HG03196 (cell line): ENCODE measurements at regions not wholly inside any gene's neighbourhood (a gene's known extent, or its start where the extent isn't known, plus 50 kb on each side); places are given as distances from the start of the nearest gene placed in this dataset.
"Not testable (repeated sequence)": the region's sequence is repeated elsewhere in the genome, so short reads cannot be mapped to it uniquely, and the experiment has no call there.

Experiments
- ATAC-seq: cut with Tn5 transposase; IDR thresholded peaks from one replicate; pipeline ENCODE4 v1.9.1; 2021; ENCODE audit not compliant: unreplicated experiment

- ATAC-seq: no peak
These were observed 257.9 kb upstream of the ALCAM start for GRCh38 chr3:105108823-105109222.

- ATAC-seq: no peak
These were observed 247.8 kb upstream of the ALCAM start for GRCh38 chr3:105118905-105119304.

DNA sequence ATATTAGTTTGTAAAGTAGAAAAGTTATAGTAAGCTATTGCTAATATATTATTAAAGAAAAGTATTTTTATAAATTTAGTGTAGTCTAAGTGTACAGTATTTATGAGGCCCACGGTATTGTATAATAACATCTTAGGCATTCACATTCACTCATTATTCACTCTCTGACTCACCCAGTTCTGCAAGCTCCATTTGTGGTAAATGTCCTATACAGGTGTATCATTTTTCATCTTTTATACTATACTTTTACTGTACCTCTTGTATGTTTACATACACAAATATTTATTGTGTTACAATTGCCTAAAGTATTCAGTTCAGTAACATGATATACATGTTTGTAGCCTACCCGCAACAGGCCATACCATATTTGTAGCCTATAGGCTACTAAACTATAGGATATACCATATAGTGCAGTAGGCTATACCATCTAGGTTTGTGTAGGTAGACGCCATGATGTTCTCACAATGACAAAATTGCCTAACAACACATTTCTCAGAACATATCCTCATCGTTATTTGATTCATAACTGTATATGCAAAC, 246.8 kb upstream of the ALCAM start:
- no peak for ATAC-seq

DNA sequence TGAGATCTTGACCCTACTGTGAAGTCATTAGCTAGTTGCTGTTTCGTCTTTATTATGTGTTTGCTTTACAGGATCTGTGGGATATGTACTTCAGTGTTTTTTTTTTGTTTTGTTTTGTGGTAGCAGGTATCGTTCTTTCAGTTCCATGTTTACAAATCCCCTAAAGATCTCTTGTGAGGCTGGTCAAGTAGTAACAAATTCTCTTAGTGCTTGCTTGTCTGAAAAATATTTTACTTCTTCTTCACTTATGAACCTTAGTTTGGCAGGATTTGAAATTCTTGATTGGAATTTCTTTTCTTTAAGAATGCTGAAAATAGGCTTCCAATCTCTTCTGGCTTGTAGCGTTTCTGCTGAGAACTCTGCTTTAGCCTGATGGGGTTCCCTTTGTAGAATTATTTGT, 235.8 kb upstream of the ALCAM start:
- no peak for ATAC-seq

DNA sequence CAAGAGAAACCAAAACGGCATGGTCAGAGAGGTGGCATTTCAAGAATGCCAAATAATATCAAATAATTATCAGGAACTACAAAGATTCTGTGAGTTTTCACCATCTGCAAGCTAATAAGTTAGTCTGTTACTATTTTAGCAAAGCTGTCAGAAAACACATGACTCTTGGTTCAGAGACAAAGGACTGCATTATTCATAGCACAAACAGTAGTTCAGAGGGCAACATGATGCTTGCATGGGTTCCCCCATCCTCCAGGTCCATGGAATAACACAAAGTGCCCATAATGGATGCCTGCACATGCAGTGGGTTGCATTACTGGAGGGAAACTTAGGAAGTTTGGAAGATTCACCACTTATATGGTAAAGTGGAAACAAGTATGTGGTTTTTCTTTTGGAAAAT, 228.8 kb upstream of the ALCAM start:
- ATAC-seq: no peak

DNA sequence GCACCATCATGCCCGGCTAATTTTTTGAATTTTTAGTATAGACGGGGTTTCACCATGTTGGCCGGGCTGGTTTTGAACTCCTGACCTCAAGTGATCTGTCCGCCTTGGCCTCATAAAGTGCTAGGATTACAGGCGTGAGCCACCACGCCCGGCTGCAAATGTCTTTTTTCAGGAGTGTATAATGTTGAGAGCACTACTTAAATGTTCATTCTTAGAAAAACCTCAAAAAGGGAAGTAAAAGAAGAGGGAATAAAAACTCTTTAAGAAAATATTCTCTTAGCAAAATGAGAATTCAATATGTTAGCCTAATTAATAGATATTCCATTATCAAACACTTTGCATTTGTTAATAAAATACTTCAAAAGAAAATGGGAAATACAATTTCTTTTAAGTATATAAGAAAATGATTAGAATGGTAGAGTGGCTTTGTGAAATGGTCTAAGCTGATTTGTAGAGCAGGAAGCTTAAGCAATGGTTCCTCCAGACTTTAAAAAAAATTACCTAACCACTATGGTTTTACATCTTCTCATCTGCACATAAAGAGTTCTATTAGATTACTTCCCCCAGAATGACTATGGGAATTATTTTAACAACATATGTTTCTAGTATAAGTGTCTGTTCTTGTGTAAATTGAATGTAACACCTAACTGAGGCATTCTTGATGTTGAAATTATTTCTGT, 226.7 kb upstream of the ALCAM start:
- no peak for ATAC-seq

DNA sequence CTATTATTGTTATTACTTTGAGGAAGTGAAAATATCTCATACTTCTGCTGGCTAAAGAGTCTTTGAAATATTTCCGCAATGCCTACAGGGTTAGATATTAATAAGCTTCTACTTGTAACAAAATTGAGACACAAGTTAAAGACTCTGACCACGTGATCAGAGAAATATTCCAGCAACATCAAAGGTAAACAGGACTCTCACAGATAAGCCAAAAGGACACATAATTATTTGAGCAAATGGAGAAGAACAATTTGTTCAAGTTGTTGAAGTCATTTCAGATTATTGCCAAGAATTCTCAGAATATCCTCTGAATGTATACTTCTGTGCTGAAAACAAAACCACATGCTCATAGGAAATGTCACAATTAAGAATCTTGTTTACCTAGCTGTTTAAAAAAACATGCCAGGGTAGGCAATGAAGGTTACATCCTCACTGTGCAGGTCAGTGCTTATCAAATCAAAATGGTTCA, 225.8 kb upstream of the ALCAM start:
- ATAC-seq: no peak

DNA sequence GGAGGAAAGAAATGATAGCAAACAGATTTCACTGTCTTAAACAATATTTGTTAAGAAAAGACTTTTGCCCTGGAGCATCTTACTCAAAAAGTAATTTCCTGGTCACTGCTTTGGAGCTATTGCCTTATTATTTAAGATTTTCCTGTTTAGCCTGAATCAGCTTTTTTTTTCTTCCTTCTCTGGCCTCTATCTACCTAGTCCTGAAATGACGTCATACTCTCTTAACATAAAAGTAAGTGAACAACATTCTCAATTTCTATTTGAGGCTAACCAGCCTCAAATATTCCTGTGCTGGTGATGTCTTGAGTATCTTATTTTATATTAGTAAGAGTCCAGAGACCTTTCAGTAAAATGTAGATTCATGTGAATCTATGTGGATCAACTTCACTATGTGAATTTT, 221.9 kb upstream of the ALCAM start:
- no peak for ATAC-seq

GRCh38 chr3:105145511-105145910, 221.2 kb upstream of the ALCAM start:
- ATAC-seq: no peak

- ATAC-seq: not testable (repeated sequence)
These were observed 217.5 kb upstream of the ALCAM start for GRCh38 chr3:105149197-105149596.

- no peak for ATAC-seq
These were observed 213.7 kb upstream of the ALCAM start for GRCh38 chr3:105152987-105153386.

- ATAC-seq: no peak
These were observed 212.0 kb upstream of the ALCAM start for GRCh38 chr3:105154692-105155091.

DNA sequence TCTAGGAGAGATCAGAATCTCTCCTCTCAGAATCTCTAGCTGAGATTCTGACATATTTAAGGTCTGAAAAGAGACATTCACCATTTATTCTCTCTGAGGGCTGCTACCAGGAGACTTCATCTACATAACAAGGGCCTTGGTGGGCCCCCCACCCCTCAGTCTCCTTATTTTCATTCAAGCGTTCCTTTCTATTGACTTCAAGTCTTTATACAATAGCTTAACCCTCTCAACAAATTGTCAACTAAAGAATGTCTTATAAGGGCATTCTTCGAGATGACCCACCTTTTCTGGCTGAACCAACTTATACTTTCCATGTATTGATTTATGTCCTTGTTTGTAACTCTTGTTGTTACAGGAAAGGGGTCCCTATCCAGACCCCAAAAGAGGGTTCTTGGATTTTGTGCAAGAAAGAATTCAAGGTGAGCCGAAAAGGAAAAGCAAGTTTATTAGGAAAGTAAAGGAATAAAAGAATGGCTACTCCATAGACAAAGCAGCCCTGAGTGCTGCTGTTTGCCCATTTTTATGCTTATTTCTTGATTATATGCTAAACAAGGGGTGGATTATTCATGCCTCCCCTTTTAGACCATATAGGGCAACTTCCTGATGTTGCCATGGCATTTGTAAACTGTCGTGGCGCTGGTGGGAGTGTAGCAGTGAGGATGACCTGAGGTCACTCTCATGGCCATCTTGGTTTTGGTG, 209.5 kb upstream of the ALCAM start:
- no peak for ATAC-seq

GRCh38 chr3:105157766-105158085, 209.0 kb upstream of the ALCAM start:
- ATAC-seq: no peak

GRCh38 chr3:105158286-105158685, 208.4 kb upstream of the ALCAM start:
- no peak for ATAC-seq

DNA sequence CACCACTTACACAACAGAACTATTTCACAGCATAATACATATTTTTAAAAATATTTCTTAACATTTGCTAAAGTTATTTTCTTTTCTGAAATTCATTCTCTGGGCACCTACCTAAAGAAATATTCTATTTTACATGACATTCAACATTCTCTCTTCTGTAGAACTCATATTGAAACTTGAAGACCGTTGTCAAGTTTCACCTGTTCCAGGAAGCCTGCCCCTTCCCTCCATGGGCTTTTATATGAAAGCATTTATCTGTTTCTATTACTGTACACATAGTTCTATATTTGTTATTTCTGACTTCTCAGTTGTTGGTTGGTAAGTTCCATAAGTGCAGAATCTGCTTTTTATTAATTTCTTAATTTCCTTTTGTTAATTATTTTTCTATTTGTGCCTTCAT, 204.3 kb upstream of the ALCAM start:
- ATAC-seq: no peak

- ATAC-seq: no peak
These were observed 199.8 kb upstream of the ALCAM start for GRCh38 chr3:105166893-105167292.

- no peak for ATAC-seq
These were observed 196.3 kb upstream of the ALCAM start for GRCh38 chr3:105170423-105170822.

GRCh38 chr3:105174017-105174615, 192.6 kb upstream of the ALCAM start:
- ATAC-seq: no peak

DNA sequence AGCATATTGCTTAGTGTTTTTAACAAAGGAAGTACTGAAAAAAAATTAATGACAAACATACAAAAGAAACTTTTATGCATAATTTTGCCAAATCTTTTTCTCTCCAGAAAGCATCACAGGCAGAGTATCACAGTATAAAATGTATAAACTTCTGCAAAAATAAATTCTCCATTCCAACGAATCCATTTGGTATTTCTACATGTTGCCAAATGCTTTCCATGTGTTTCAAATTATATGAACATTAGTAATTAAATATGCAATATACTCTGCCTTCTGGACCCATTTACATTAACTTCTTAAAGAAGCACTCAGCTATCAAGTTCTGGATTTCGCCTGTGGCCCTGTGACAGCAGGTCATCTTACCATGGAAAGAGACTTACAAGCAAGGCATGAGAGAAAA, 189.1 kb upstream of the ALCAM start:
- no peak for ATAC-seq

DNA sequence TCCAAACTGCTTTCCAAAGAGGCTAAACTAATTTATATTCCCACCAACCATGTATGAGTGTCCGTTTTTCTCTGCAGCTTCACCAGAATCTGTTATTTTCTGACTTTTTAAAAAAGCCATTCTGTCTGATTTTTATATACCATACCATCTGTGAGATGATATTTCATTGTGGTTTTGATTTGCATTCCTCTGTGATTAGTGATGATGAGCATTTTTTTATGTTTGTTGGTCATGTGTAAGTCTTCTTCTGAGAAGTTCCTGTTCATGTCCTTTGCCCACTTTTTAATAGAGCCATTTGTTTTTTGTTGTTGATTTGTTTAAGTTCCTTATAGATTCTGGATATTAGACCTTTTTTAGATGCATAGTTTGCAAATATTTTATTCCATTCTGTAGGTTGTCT, 179.4 kb upstream of the ALCAM start:
- ATAC-seq: no peak

GRCh38 chr3:105195260-105195659, 171.4 kb upstream of the ALCAM start:
- no peak for ATAC-seq
